Vagina (tissue), 2 donors: ENCODE measurements at regions not wholly inside any gene's neighbourhood (a gene's known extent, or its start where the extent isn't known, plus 50 kb on each side); places are given as distances from the start of the nearest gene placed in this dataset.

ENCODE experiments used
- DNase-seq, 2 donors: peaks; one replicate each; pipeline ENCODE4 v3.0.0-alpha.2; 2017; ENCODE audit errors: extremely low spot score in 2 of 2
- H3K27ac ChIP-seq: fragments of 200-600 bp; sonication (generic); one replicate; pipeline ENCODE4 v1.5.1; 2019
- H3K27me3 ChIP-seq: fragments of 200-600 bp; sonication (generic); one replicate; pipeline ENCODE4 v1.5.1; 2019
- H3K36me3 ChIP-seq, 2 donors: fragments of 200-600 bp; sonication (generic); one replicate each; pipeline ENCODE4 v1.5.1; 2017 to 2019
- H3K4me1 ChIP-seq: fragments of 200-600 bp; sonication (generic); one replicate; pipeline ENCODE4 v1.5.1; 2019
- H3K4me3 ChIP-seq, 2 donors: fragments of 200-600 bp; sonication (generic); 1 replicate in 1 of 2; 2 replicates in 1 of 2; pipeline ENCODE4 v1.5.1; 2016 to 2019
- H3K9me3 ChIP-seq: fragments of 200-600 bp; sonication (generic); one replicate; pipeline ENCODE4 v1.5.1; 2019
- CTCF ChIP-seq, 3 experiments: fragments of 450-650 bp in 2 of 3; fragments of 200-600 bp in 1 of 3; sonication (generic) in 1 of 3; IDR thresholded peaks; one replicate each; pipeline ENCODE4 v1.5.1; 2017 to 2019; ENCODE audit warnings: antibody characterized with exemption in 3 of 3, mild to moderate bottlenecking in 2 of 3, moderate library complexity in 2 of 3
- POLR2A ChIP-seq, 2 donors: fragments of 450-650 bp; IDR thresholded peaks; one replicate each; pipeline ENCODE4 v1.6.1; 2017; ENCODE audit warnings: antibody characterized with exemption in 2 of 2, mild to moderate bottlenecking in 2 of 2, moderate library complexity in 2 of 2
- POLR2AphosphoS5 ChIP-seq, 2 donors: sonication (generic); formaldehyde crosslinking; IDR thresholded peaks; one replicate each; pipeline ENCODE4 v1.9.0; 2017; ENCODE audit warnings: antibody characterized with exemption in 2 of 2, mild to moderate bottlenecking in 2 of 2, low read depth in 1 of 2; ENCODE audit not compliant: insufficient read depth in 1 of 2
- intact Hi-C: fragments of 100-400 bp; cut with DNase I; formaldehyde crosslinking; loops from one replicate; pipeline ENCODE4 v1.15.1; 2023

GRCh38 chr10:110436554-110437350, 61.0 kb upstream of the DUSP5 start:
- no peaks in the 10 kb centered on the region for H3K4me1 ChIP-seq
- no peaks in the 10 kb centered on the region for H3K36me3 ChIP-seq
- DNase-seq = no peak
- no peaks in the 10 kb centered on the region for H3K27me3 ChIP-seq
- TF ChIP-seq POLR2A (IDR thresholded peaks at IDR 0.05) = no peak
- TF ChIP-seq POLR2AphosphoS5 (IDR thresholded peaks at IDR 0.05; ENCODE audit: insufficient read depth in 1 of 2, low read depth in 1 of 2) = no peak
- no peak for TF ChIP-seq CTCF (IDR thresholded peaks at IDR 0.05)
- no peaks in the 10 kb centered on the region for H3K9me3 ChIP-seq
- no peak overlapping the region for H3K4me3 ChIP-seq
- no peak overlapping the region for H3K27ac ChIP-seq
- intact Hi-C loops = no loop called here

GRCh38 chr10:110437351-110437605, 60.4 kb upstream of the DUSP5 start:
- H3K4me1 ChIP-seq = no peaks in the 10 kb centered on the region
- intact Hi-C loops = no loop called here
- H3K27me3 ChIP-seq = no peaks in the 10 kb centered on the region
- DNase-seq = no peak
- TF ChIP-seq CTCF (IDR thresholded peaks at IDR 0.05) (no peak), POLR2A (IDR thresholded peaks at IDR 0.05) (no peak), POLR2AphosphoS5 (IDR thresholded peaks at IDR 0.05; ENCODE audit: insufficient read depth in 1 of 2, low read depth in 1 of 2) (no peak)
- H3K27ac ChIP-seq = no peak overlapping the region
- H3K36me3 ChIP-seq = no peaks in the 10 kb centered on the region
- H3K9me3 ChIP-seq = no peaks in the 10 kb centered on the region
- H3K4me3 ChIP-seq = no peak overlapping the region

GRCh38 chr10:110437761-110438341, 59.9 kb upstream of the DUSP5 start:
- TF ChIP-seq POLR2A (IDR thresholded peaks at IDR 0.05) = no peak
- Histone ChIP-seq H3K27ac (no peak overlapping the region), H3K36me3 (no peaks in the 10 kb centered on the region), H3K4me3 (no peak overlapping the region), H3K27me3 (no peaks in the 10 kb centered on the region), H3K9me3 (no peaks in the 10 kb centered on the region), H3K4me1 (no peaks in the 10 kb centered on the region)
- intact Hi-C loops = no loop called here
- no peak for DNase-seq

- Histone ChIP-seq H3K4me3 (no peak overlapping the region), H3K27ac (no peak overlapping the region), H3K36me3 (no peaks in the 10 kb centered on the region), H3K9me3 (no peaks in the 10 kb centered on the region), H3K27me3 (no peaks in the 10 kb centered on the region), H3K4me1 (no peaks in the 10 kb centered on the region)
- DNase-seq = no peak
- TF ChIP-seq POLR2A (IDR thresholded peaks at IDR 0.05) (no peak), POLR2AphosphoS5 (IDR thresholded peaks at IDR 0.05; ENCODE audit: insufficient read depth in 1 of 2, low read depth in 1 of 2) (no peak), CTCF (IDR thresholded peaks at IDR 0.05) (no peak)
- intact Hi-C loops = no loop called here
Measured at GRCh38 chr10:110442746-110443145, 55.0 kb upstream of the DUSP5 start.

- intact Hi-C loops = no loop called here
- H3K9me3 ChIP-seq = no peaks in the 10 kb centered on the region
- no peaks in the 10 kb centered on the region for H3K4me1 ChIP-seq
- H3K27ac ChIP-seq = no peak overlapping the region
- DNase-seq = no peak
- no peaks in the 10 kb centered on the region for H3K27me3 ChIP-seq
- no peak for TF ChIP-seq POLR2AphosphoS5 (IDR thresholded peaks at IDR 0.05; ENCODE audit: insufficient read depth in 1 of 2, low read depth in 1 of 2)
- H3K4me3 ChIP-seq = no peak overlapping the region
- H3K36me3 ChIP-seq = no peaks in the 10 kb centered on the region
Measured at GRCh38 chr10:110443239-110444003, 54.3 kb upstream of the DUSP5 start.

GRCh38 chr10:110444004-110444337, 53.7 kb upstream of the DUSP5 start:
- intact Hi-C loops = no loop called here
- Histone ChIP-seq H3K4me1 (no peaks in the 10 kb centered on the region), H3K36me3 (no peaks in the 10 kb centered on the region), H3K9me3 (no peaks in the 10 kb centered on the region), H3K27me3 (no peaks in the 10 kb centered on the region), H3K4me3 (no peak overlapping the region), H3K27ac (no peak overlapping the region)
- no peak for TF ChIP-seq CTCF (IDR thresholded peaks at IDR 0.05)
- no peak for TF ChIP-seq POLR2A (IDR thresholded peaks at IDR 0.05)
- TF ChIP-seq POLR2AphosphoS5 (IDR thresholded peaks at IDR 0.05; ENCODE audit: insufficient read depth in 1 of 2, low read depth in 1 of 2) = no peak
- DNase-seq = no peak
